ENCODE measurements at regions not wholly inside any gene's neighbourhood (a gene's known extent, or its start where the extent isn't known, plus 50 kb on each side); places are given as distances from the start of the nearest gene placed in this dataset.

- H3K9ac ChIP-seq (ENCODE audit: low read depth, low read length, poor library complexity, severe bottlenecking) = no peak overlapping the region
- H3K27me3 ChIP-seq (ENCODE audit: insufficient read depth, low read length, poor library complexity, severe bottlenecking) = no peaks in the 10 kb centered on the region
- H3F3A ChIP-seq (ENCODE audit: low read depth) = no peaks in the 10 kb centered on the region
- no peaks in the 10 kb centered on the region for H4K20me1 ChIP-seq (ENCODE audit: insufficient read depth, low read length, poor library complexity, severe bottlenecking)
- H3K4me1 ChIP-seq (ENCODE audit: insufficient read depth, low read length, poor library complexity, severe bottlenecking) = no peaks in the 10 kb centered on the region
- no peaks in the 10 kb centered on the region for H3K79me2 ChIP-seq (ENCODE audit: insufficient read depth, low read length)
- no peaks in the 10 kb centered on the region for H3K36me3 ChIP-seq (ENCODE audit: insufficient read depth, low read length)
- no peak for TF ChIP-seq EZH2phosphoT487 (IDR thresholded peaks at IDR 0.05; ENCODE audit: borderline replicate concordance)
- TF ChIP-seq CTCF (conservative IDR thresholded peaks at IDR 0.05; ENCODE audit: low read length) = no peak
- no peak overlapping the region for H3K4me3 ChIP-seq (ENCODE audit: low read length, poor library complexity, severe bottlenecking)
- H2AFZ ChIP-seq (ENCODE audit: low read length) = no peak overlapping the region
- H3K9me3 ChIP-seq (ENCODE audit: insufficient read depth, low read depth, low read length) = no peaks in the 10 kb centered on the region
- H3K9me2 ChIP-seq (replicated peaks; ENCODE audit: low read depth, low read length) = no peaks in the 10 kb centered on the region
- H3K4me2 ChIP-seq (ENCODE audit: low read depth, low read length, poor library complexity, severe bottlenecking) = no peak overlapping the region
These were observed 151.1 kb downstream of the GLI2 start for GRCh38 chr2:120886534-120887319.

- Histone ChIP-seq H3F3A (ENCODE audit: low read depth) (no peaks in the 10 kb centered on the region), H3K27me3 (ENCODE audit: insufficient read depth, low read length, poor library complexity, severe bottlenecking) (no peaks in the 10 kb centered on the region), H4K20me1 (ENCODE audit: insufficient read depth, low read length, poor library complexity, severe bottlenecking) (no peaks in the 10 kb centered on the region)
These were observed 151.6 kb downstream of the GLI2 start for GRCh38 chr2:120887320-120887697.

GRCh38 chr2:120887741-120888231, 152.1 kb downstream of the GLI2 start:
- TF ChIP-seq CTCF (conservative IDR thresholded peaks at IDR 0.05; ENCODE audit: low read length) (no peak), EZH2phosphoT487 (IDR thresholded peaks at IDR 0.05; ENCODE audit: borderline replicate concordance) (no peak)
- Histone ChIP-seq H3K27me3 (ENCODE audit: insufficient read depth, low read length, poor library complexity, severe bottlenecking) (no peaks in the 10 kb centered on the region), H3F3A (ENCODE audit: low read depth) (no peaks in the 10 kb centered on the region), H3K9ac (ENCODE audit: low read depth, low read length, poor library complexity, severe bottlenecking) (no peak overlapping the region), H3K36me3 (ENCODE audit: insufficient read depth, low read length) (no peaks in the 10 kb centered on the region), H3K4me2 (ENCODE audit: low read depth, low read length, poor library complexity, severe bottlenecking) (no peak overlapping the region), H3K79me2 (ENCODE audit: insufficient read depth, low read length) (no peaks in the 10 kb centered on the region), H4K20me1 (ENCODE audit: insufficient read depth, low read length, poor library complexity, severe bottlenecking) (no peaks in the 10 kb centered on the region), H3K9me3 (ENCODE audit: insufficient read depth, low read depth, low read length) (no peaks in the 10 kb centered on the region), H3K4me3 (ENCODE audit: low read length, poor library complexity, severe bottlenecking) (no peak overlapping the region), H3K9me2 (replicated peaks; ENCODE audit: low read depth, low read length) (no peaks in the 10 kb centered on the region), H2AFZ (ENCODE audit: low read length) (no peak overlapping the region), H3K4me1 (ENCODE audit: insufficient read depth, low read length, poor library complexity, severe bottlenecking) (no peaks in the 10 kb centered on the region)

More at GRCh38 chr2:120887320-120887697, 151.6 kb downstream of the GLI2 start:
- Histone ChIP-seq H3K4me2 (ENCODE audit: low read depth, low read length, poor library complexity, severe bottlenecking) (no peak overlapping the region), H3K4me3 (ENCODE audit: low read length, poor library complexity, severe bottlenecking) (no peak overlapping the region), H3K9me2 (replicated peaks; ENCODE audit: low read depth, low read length) (no peaks in the 10 kb centered on the region), H3K9ac (ENCODE audit: low read depth, low read length, poor library complexity, severe bottlenecking) (no peak overlapping the region), H3K4me1 (ENCODE audit: insufficient read depth, low read length, poor library complexity, severe bottlenecking) (no peaks in the 10 kb centered on the region), H2AFZ (ENCODE audit: low read length) (no peak overlapping the region), H3K9me3 (ENCODE audit: insufficient read depth, low read depth, low read length) (no peaks in the 10 kb centered on the region), H3K36me3 (ENCODE audit: insufficient read depth, low read length) (no peaks in the 10 kb centered on the region), H3K79me2 (ENCODE audit: insufficient read depth, low read length) (no peaks in the 10 kb centered on the region)
- TF ChIP-seq CTCF (conservative IDR thresholded peaks at IDR 0.05; ENCODE audit: low read length) (no peak), EZH2phosphoT487 (IDR thresholded peaks at IDR 0.05; ENCODE audit: borderline replicate concordance) (no peak)
